Neuronal stem cell (in vitro differentiated cells): ENCODE measurements at regions not wholly inside any gene's neighbourhood (a gene's known extent, or its start where the extent isn't known, plus 50 kb on each side); places are given as distances from the start of the nearest gene placed in this dataset.

ENCODE experiments used
- DNase-seq: peaks from one replicate; pipeline ENCODE4 v3.0.0-alpha.2; 2013; ENCODE audit warnings: low spot score
- H2AFZ ChIP-seq: one replicate; pipeline ENCODE4 v1.6.1; 2013; ENCODE audit warnings: mild to moderate bottlenecking, low read length, inconsistent platforms
- H2AK5ac ChIP-seq: 2 replicates; pipeline ENCODE4 v1.6.1; 2013; ENCODE audit warnings: low read depth, mild to moderate bottlenecking, inconsistent platforms, low read length, moderate library complexity, mixed read lengths
- H2BK120ac ChIP-seq: 2 replicates; pipeline ENCODE4 v1.6.1; 2013; ENCODE audit warnings: low read depth, mild to moderate bottlenecking, inconsistent platforms, low read length, moderate library complexity, mixed read lengths
- H2BK12ac ChIP-seq: one replicate; pipeline ENCODE4 v1.6.1; 2013; ENCODE audit warnings: low read length, inconsistent platforms
- H2BK15ac ChIP-seq: 2 replicates; pipeline ENCODE4 v1.6.1; 2013; ENCODE audit warnings: mild to moderate bottlenecking, low read length, inconsistent platforms, mixed read lengths
- H2BK5ac ChIP-seq: one replicate; pipeline ENCODE4 v1.6.1; 2013; ENCODE audit warnings: inconsistent platforms, mild to moderate bottlenecking, low read length, moderate library complexity
- H3K14ac ChIP-seq: one replicate; pipeline ENCODE4 v1.6.1; 2013; ENCODE audit warnings: low read length, inconsistent platforms
- H3K18ac ChIP-seq: 2 replicates; pipeline ENCODE4 v1.6.1; 2013; ENCODE audit warnings: low read length, inconsistent platforms
- H3K23ac ChIP-seq: 2 replicates; pipeline ENCODE4 v1.6.1; 2013; ENCODE audit warnings: low read depth, mild to moderate bottlenecking, mixed read lengths, low read length, inconsistent platforms; ENCODE audit not compliant: poor library complexity
- H3K27ac ChIP-seq: replicated peaks from 3 replicates; pipeline ENCODE4 v1.5.1; 2013; ENCODE audit warnings: low read length, inconsistent platforms
- H3K27me3 ChIP-seq, 3 experiments: 2 replicates each; pipeline ENCODE4 v1.6.1; 2013; ENCODE audit warnings: low read length in 3 of 3, mild to moderate bottlenecking in 2 of 3, inconsistent platforms in 1 of 3, low read depth in 1 of 3, mixed read lengths in 1 of 3, moderate library complexity in 1 of 3; ENCODE audit not compliant: control insufficient read depth in 3 of 3, insufficient read depth in 3 of 3
- H3K36me3 ChIP-seq, 2 donors: replicated peaks in 1 of 2; 2 replicates each; pipeline ENCODE4 v1.6.1; 2013; ENCODE audit warnings: low read length in 2 of 2; ENCODE audit not compliant: control insufficient read depth in 2 of 2, insufficient read depth in 2 of 2
- H3K4ac ChIP-seq: 2 replicates; pipeline ENCODE4 v1.6.1; 2013; ENCODE audit warnings: inconsistent platforms, mild to moderate bottlenecking, low read length, moderate library complexity
- H3K4me1 ChIP-seq, 2 donors: 1 replicate in 1 of 2; 2 replicates in 1 of 2; pipeline ENCODE4 v1.6.1; 2013; ENCODE audit warnings: low read length in 2 of 2, low read depth in 1 of 2; ENCODE audit not compliant: control insufficient read depth in 2 of 2, insufficient read depth in 1 of 2
- H3K4me2 ChIP-seq: one replicate; pipeline ENCODE4 v1.6.1; 2013; ENCODE audit warnings: mild to moderate bottlenecking, low read length, inconsistent platforms; ENCODE audit not compliant: insufficient read depth, poor library complexity, severe bottlenecking
- H3K4me3 ChIP-seq, 2 donors: 2 replicates each; pipeline ENCODE4 v1.5.1; 2013; ENCODE audit warnings: low read length in 2 of 2, mild to moderate bottlenecking in 2 of 2, inconsistent platforms in 1 of 2, moderate library complexity in 1 of 2
- H3K79me1 ChIP-seq: one replicate; pipeline ENCODE4 v1.6.1; 2013; ENCODE audit warnings: low read depth, mild to moderate bottlenecking, inconsistent platforms, low read length, moderate library complexity
- H3K9ac ChIP-seq: one replicate; pipeline ENCODE4 v1.6.1; 2013; ENCODE audit warnings: mild to moderate bottlenecking, low read depth, low read length, inconsistent platforms; ENCODE audit not compliant: poor library complexity
- H3K9me3 ChIP-seq, 2 donors: replicated peaks in 1 of 2; 2 replicates each; pipeline versions ENCODE3 to v1.6.1; 2013; ENCODE audit warnings: low read length in 2 of 2, mild to moderate bottlenecking in 2 of 2, inconsistent platforms in 1 of 2, low read depth in 1 of 2, mixed read lengths in 1 of 2, moderate library complexity in 1 of 2; ENCODE audit not compliant: control insufficient read depth in 2 of 2, insufficient read depth in 1 of 2
- H4K8ac ChIP-seq: one replicate; pipeline ENCODE4 v1.6.1; 2013; ENCODE audit warnings: low read depth, mild to moderate bottlenecking, inconsistent platforms, low read length, moderate library complexity
- H4K91ac ChIP-seq: one replicate; pipeline ENCODE4 v1.6.1; 2013; ENCODE audit warnings: low read length, low read depth, mild to moderate bottlenecking, inconsistent platforms; ENCODE audit not compliant: poor library complexity
- WGBS, 2 donors: extraction: QIAGEN DNeasy Blood & Tissue Kit; methylation state at CpG; one replicate each; pipeline ENCODE4 v1.1.7; 2013; ENCODE audit warnings: missing lambda C conversion rate in 2 of 2, mixed read lengths in 1 of 2; ENCODE audit not compliant: insufficient read length in 2 of 2, insufficient replicate concordance in 1 of 2; ENCODE audit errors: extremely low coverage in 2 of 2; 5-methylcytosine and 5-hydroxymethylcytosine counted together

DNA sequence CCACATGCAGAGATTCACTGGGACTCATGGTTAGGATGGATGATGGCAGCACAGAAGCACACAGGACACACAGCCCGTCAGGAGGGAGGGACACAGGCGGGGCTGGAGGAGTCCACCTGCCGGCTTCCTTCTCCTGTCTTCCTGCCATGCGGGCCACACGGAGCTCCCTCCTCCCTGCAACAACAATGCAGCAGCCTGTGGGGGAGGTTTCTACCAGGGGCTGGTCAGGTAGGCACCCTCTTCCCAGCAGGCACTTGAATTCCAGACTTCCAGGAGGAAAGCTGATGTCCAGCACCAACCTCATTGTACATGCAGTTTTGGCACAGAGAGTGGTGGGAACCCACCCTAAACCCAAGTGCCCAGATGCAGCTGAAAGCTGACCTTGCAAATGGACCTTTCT lies 341.2 kb downstream of the GLRX3 start:
- Histone ChIP-seq H2AFZ (no peak overlapping the region), H3K4me3 (no peak overlapping the region), H3K79me1 (no peaks in the 10 kb centered on the region), H3K23ac (no peak overlapping the region), H3K4me1 (peaks cover 0 to 6% of the 10 kb centered on the region in 2 donors), H2BK15ac (no peak overlapping the region), H2BK5ac (no peak overlapping the region), H2BK120ac (no peak overlapping the region), H3K27me3 (no peaks in the 10 kb centered on the region), H3K9ac (no peak overlapping the region), H3K27ac (no peak overlapping the region), H2BK12ac (no peak overlapping the region), H3K36me3 (no peaks in the 10 kb centered on the region), H3K4me2 (no peak overlapping the region), H3K9me3 (no peaks in the 10 kb centered on the region), H4K8ac (no peak overlapping the region), H3K14ac (peak overlapping the region; percentile 41), H3K18ac (peak overlapping the region; percentile 41), H4K91ac (no peak overlapping the region), H3K4ac (no peak overlapping the region), H2AK5ac (peak overlapping the region; percentile 6)
- no peak for DNase-seq
- WGBS, 2 donors = no CpG with 5 or more reads among the region's 5 CpGs

DNA sequence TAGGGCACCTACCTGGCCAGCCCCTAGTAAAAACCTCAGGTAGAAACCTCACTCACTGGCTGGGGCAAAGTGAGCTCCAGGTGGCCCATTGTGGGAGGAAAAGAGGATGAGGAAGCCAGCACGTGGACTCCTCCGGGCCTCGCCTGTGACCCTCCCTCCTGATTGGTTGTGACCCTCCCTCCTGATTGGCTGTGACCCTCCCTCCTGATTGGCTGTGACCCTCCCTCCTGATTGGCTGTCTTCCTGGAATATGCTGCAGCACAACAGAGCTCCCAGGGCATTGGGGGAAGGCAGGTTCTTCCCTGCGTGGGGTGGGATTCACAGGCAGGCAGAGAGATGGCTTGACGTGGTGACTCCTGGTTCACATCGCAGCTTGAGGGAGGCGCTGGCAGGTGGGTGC lies 343.0 kb downstream of the GLRX3 start:
- no peak for DNase-seq
- no peaks in the 10 kb centered on the region for H3K79me1 ChIP-seq
- H2AFZ ChIP-seq = no peak overlapping the region
- no peak overlapping the region for H3K27ac ChIP-seq
- WGBS, 2 donors = no CpG with 5 or more reads among the region's 7 CpGs
- H2BK12ac ChIP-seq = no peak overlapping the region
- no peak overlapping the region for H2BK5ac ChIP-seq
- H3K9me3 ChIP-seq = no peaks in the 10 kb centered on the region
- H3K9ac ChIP-seq = no peak overlapping the region
- no peak overlapping the region for H2AK5ac ChIP-seq
- no peak overlapping the region for H4K91ac ChIP-seq
- no peaks in the 10 kb centered on the region for H3K36me3 ChIP-seq
- no peak overlapping the region for H3K4me3 ChIP-seq
- H3K4me2 ChIP-seq = no peak overlapping the region
- peaks cover 0 to 6% of the 10 kb centered on the region in 2 donors for H3K4me1 ChIP-seq
- no peak overlapping the region for H2BK120ac ChIP-seq
- H3K14ac ChIP-seq = no peak overlapping the region
- H2BK15ac ChIP-seq = no peak overlapping the region
- peak overlapping the region; percentile 88 for H3K18ac ChIP-seq
- H3K4ac ChIP-seq = no peak overlapping the region
- no peaks in the 10 kb centered on the region for H3K27me3 ChIP-seq
- no peak overlapping the region for H4K8ac ChIP-seq
- no peak overlapping the region for H3K23ac ChIP-seq

DNA sequence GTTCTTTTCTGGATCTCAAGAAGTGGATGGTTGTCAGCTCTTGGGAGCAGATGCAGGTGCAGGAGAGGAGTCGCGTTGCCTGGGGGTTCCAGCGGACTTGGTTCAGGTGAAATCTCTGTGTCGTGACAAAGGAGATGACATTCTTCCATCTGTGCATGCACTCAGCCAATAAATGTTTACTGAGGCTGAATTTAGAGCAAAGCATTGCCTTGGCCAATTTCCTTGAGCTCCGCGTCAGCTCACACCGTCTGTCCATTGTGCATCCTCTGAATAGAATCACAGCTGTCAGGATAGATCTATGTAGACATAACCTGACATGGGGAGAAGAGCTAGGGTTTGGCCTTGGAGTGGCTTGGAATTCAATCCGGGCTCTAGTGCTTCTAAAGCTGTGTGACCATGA lies 343.7 kb downstream of the GLRX3 start:
- H2AFZ ChIP-seq = no peak overlapping the region
- H2BK12ac ChIP-seq = no peak overlapping the region
- no peaks in the 10 kb centered on the region for H3K9me3 ChIP-seq
- H3K4ac ChIP-seq = no peak overlapping the region
- H3K4me3 ChIP-seq = no peak overlapping the region
- H3K79me1 ChIP-seq = no peaks in the 10 kb centered on the region
- H2BK15ac ChIP-seq = no peak overlapping the region
- H3K14ac ChIP-seq = no peak overlapping the region
- no peak overlapping the region for H2BK5ac ChIP-seq
- H3K4me2 ChIP-seq = no peak overlapping the region
- H3K27ac ChIP-seq = no peak overlapping the region
- H4K91ac ChIP-seq = no peak overlapping the region
- DNase-seq = no peak
- no peak overlapping the region for H3K23ac ChIP-seq
- H3K18ac ChIP-seq = no peak overlapping the region
- H2BK120ac ChIP-seq = no peak overlapping the region
- no peak overlapping the region for H2AK5ac ChIP-seq
- no peaks in the 10 kb centered on the region for H3K36me3 ChIP-seq
- peaks cover 0 to 6% of the 10 kb centered on the region in 2 donors for H3K4me1 ChIP-seq
- H4K8ac ChIP-seq = no peak overlapping the region
- no CpG with 5 or more reads among the region's 8 CpGs for WGBS, 2 donors
- H3K9ac ChIP-seq = no peak overlapping the region
- H3K27me3 ChIP-seq = no peaks in the 10 kb centered on the region

DNA sequence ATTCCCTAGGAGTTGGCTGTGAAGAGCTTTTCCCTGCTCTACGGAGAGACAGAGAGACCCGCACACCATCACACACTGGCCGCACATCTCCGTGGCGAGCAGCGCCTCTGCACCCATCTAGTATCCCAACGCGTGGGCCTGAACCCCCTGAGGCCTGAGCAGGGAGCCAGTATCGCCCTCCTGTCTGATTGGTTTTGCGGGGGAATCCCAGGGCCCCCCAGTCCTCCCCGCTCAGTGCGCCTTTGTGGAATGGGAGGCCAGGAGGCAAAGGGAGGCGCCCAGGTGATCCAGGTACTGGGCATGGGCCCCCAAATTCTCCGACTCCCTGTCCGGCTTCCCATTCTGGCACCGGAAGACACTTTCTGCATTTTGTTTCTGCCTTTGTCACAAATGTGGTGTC lies 344.3 kb downstream of the GLRX3 start:
- Histone ChIP-seq H3K4me2 (no peak overlapping the region), H2BK15ac (peak overlapping the region; percentile 44), H3K4me1 (peaks cover 0 to 6% of the 10 kb centered on the region in 2 donors), H3K9ac (no peak overlapping the region), H4K91ac (no peak overlapping the region), H3K27me3 (no peaks in the 10 kb centered on the region), H2BK5ac (no peak overlapping the region), H3K36me3 (no peaks in the 10 kb centered on the region), H2BK12ac (no peak overlapping the region), H3K18ac (no peak overlapping the region), H3K14ac (peak overlapping the region; percentile 83), H3K9me3 (no peaks in the 10 kb centered on the region), H3K27ac (no peak overlapping the region), H3K23ac (no peak overlapping the region), H2AK5ac (peak overlapping the region; percentile 8), H3K4ac (no peak overlapping the region), H2AFZ (no peak overlapping the region), H2BK120ac (no peak overlapping the region), H4K8ac (no peak overlapping the region), H3K79me1 (no peaks in the 10 kb centered on the region), H3K4me3 (no peak overlapping the region)
- DNase-seq = no peak
- no CpG with 5 or more reads among the region's 16 CpGs for WGBS, 2 donors
